ENCODE measurements at regions not wholly inside any gene's neighbourhood (a gene's known extent, or its start where the extent isn't known, plus 50 kb on each side); places are given as distances from the start of the nearest gene placed in this dataset.
"Not testable (repeated sequence)": the region's sequence is repeated elsewhere in the genome, so short reads cannot be mapped to it uniquely, and the experiment has no call there.

- in situ Hi-C loops (cut with MboI; ENCODE audit: low sequenced_read_pairs), result no loop called here
Measured at GRCh38 chr11:60592601-60593000, 77.4 kb downstream of the MS4A13 start.

GRCh38 chr11:60594998-60595642 lies 79.9 kb downstream of the MS4A13 start:
- H3K9me3 ChIP-seq, result no peaks in the 10 kb centered on the region
- no peaks in the 10 kb centered on the region for H3K36me3 ChIP-seq (replicated peaks)
- no peak for DNase-seq (ENCODE audit: low spot score in 2 of 2)
- no peaks in the 10 kb centered on the region for H3K27me3 ChIP-seq (ENCODE audit: low read depth)
- H3K4me1 ChIP-seq, result no peaks in the 10 kb centered on the region
- H3K4me3 ChIP-seq, result no peak overlapping the region
- in situ Hi-C loops (cut with MboI; ENCODE audit: low sequenced_read_pairs), result no loop called here

More at GRCh38 chr11:60592601-60593000, 77.4 kb downstream of the MS4A13 start:
- no peaks in the 10 kb centered on the region for H3K9me3 ChIP-seq
- DNase-seq (ENCODE audit: low spot score in 2 of 2), result no peak
- H3K27me3 ChIP-seq (ENCODE audit: low read depth), result no peaks in the 10 kb centered on the region
- no peaks in the 10 kb centered on the region for H3K4me1 ChIP-seq
- H3K36me3 ChIP-seq (replicated peaks), result no peaks in the 10 kb centered on the region
- no peak overlapping the region for H3K4me3 ChIP-seq

GRCh38 chr11:60607483-60607882 lies 91.9 kb upstream of the MS4A8 start:
- Histone ChIP-seq H3K4me1 (no peaks in the 10 kb centered on the region), H3K4me3 (no peak overlapping the region), H3K36me3 (replicated peaks) (no peaks in the 10 kb centered on the region), H3K9me3 (no peaks in the 10 kb centered on the region), H3K27me3 (ENCODE audit: low read depth) (no peaks in the 10 kb centered on the region)
- no peak for DNase-seq (ENCODE audit: low spot score in 2 of 2)
- in situ Hi-C loops (cut with MboI; ENCODE audit: low sequenced_read_pairs), result no loop called here

GRCh38 chr11:60609632-60610031 lies 89.8 kb upstream of the MS4A8 start:
- DNase-seq (ENCODE audit: low spot score in 2 of 2), result no peak
- no peak overlapping the region for H3K4me3 ChIP-seq
- in situ Hi-C loops (cut with MboI; ENCODE audit: low sequenced_read_pairs), result loop anchor here (10.0 kb wide), 1 partner anchor 245 kb away; no protein-coding TSS in a partner anchor
- no peaks in the 10 kb centered on the region for H3K36me3 ChIP-seq (replicated peaks)
- no peaks in the 10 kb centered on the region for H3K4me1 ChIP-seq
- no peaks in the 10 kb centered on the region for H3K9me3 ChIP-seq
- no peaks in the 10 kb centered on the region for H3K27me3 ChIP-seq (ENCODE audit: low read depth)

GRCh38 chr11:60610702-60611101 lies 88.7 kb upstream of the MS4A8 start:
- Histone ChIP-seq H3K4me3 (no peak overlapping the region), H3K4me1 (no peaks in the 10 kb centered on the region), H3K9me3 (no peaks in the 10 kb centered on the region), H3K27me3 (ENCODE audit: low read depth) (no peaks in the 10 kb centered on the region), H3K36me3 (replicated peaks) (no peaks in the 10 kb centered on the region)
- no peak for DNase-seq (ENCODE audit: low spot score in 2 of 2)
- in situ Hi-C loops (cut with MboI; ENCODE audit: low sequenced_read_pairs), result loop anchor here (10.0 kb wide), 1 partner anchor 246 kb away; no protein-coding TSS in a partner anchor

GRCh38 chr11:60615497-60615896 lies 83.9 kb upstream of the MS4A8 start:
- DNase-seq (ENCODE audit: low spot score in 2 of 2), result no peak
- no peaks in the 10 kb centered on the region for H3K9me3 ChIP-seq
- no peak overlapping the region for H3K4me3 ChIP-seq
- H3K4me1 ChIP-seq, result no peaks in the 10 kb centered on the region
- in situ Hi-C loops (cut with MboI; ENCODE audit: low sequenced_read_pairs), result loop anchor here (5.0 to 10.0 kb wide), 2 partner anchors 251 to 353 kb away; no protein-coding TSS in a partner anchor
- H3K36me3 ChIP-seq (replicated peaks), result no peaks in the 10 kb centered on the region
- no peaks in the 10 kb centered on the region for H3K27me3 ChIP-seq (ENCODE audit: low read depth)

GRCh38 chr11:60621940-60622339 lies 77.5 kb upstream of the MS4A8 start:
- H3K4me3 ChIP-seq; H3K9me3 ChIP-seq; H3K36me3 ChIP-seq (replicated peaks); H3K27me3 ChIP-seq (ENCODE audit: low read depth); DNase-seq (ENCODE audit: low spot score in 2 of 2); H3K4me1 ChIP-seq; in situ Hi-C loops (cut with MboI; ENCODE audit: low sequenced_read_pairs): not testable (repeated sequence)

GRCh38 chr11:60622776-60623175 lies 76.6 kb upstream of the MS4A8 start:
- H3K9me3 ChIP-seq; H3K4me1 ChIP-seq; H3K4me3 ChIP-seq; H3K27me3 ChIP-seq (ENCODE audit: low read depth); in situ Hi-C loops (cut with MboI; ENCODE audit: low sequenced_read_pairs); H3K36me3 ChIP-seq (replicated peaks); DNase-seq (ENCODE audit: low spot score in 2 of 2): not testable (repeated sequence)

GRCh38 chr11:60625262-60625661 lies 74.2 kb upstream of the MS4A8 start:
- no peaks in the 10 kb centered on the region for H3K4me1 ChIP-seq
- no peak overlapping the region for H3K4me3 ChIP-seq
- H3K27me3 ChIP-seq (ENCODE audit: low read depth), result no peaks in the 10 kb centered on the region; the same call in 1 of the 2 replicates
- in situ Hi-C loops (cut with MboI; ENCODE audit: low sequenced_read_pairs), result no loop called here
- H3K36me3 ChIP-seq (replicated peaks), result no peaks in the 10 kb centered on the region; the same call in 1 of the 2 replicates
- 0 out of 2 replicates have a peak, but pooled peaks cover 2% of the 10 kb centered on the region for H3K9me3 ChIP-seq
- DNase-seq (ENCODE audit: low spot score in 2 of 2), result peak; percentile 13 to 52

- Histone ChIP-seq H3K36me3 (replicated peaks) (no peaks in the 10 kb centered on the region; the same call in 1 of the 2 replicates), H3K4me3 (no peak overlapping the region), H3K9me3 (no peaks in the 10 kb centered on the region), H3K4me1 (no peaks in the 10 kb centered on the region), H3K27me3 (ENCODE audit: low read depth) (no peaks in the 10 kb centered on the region; the same call in 1 of the 2 replicates)
- no peak for DNase-seq (ENCODE audit: low spot score in 2 of 2)
- in situ Hi-C loops (cut with MboI; ENCODE audit: low sequenced_read_pairs), result no loop called here
Measured at GRCh38 chr11:60629399-60629798, 70.0 kb upstream of the MS4A8 start.

- Histone ChIP-seq H3K4me1 (no peaks in the 10 kb centered on the region), H3K9me3 (peaks cover 2% of the 10 kb centered on the region; the same call in 1 of the 2 replicates), H3K4me3 (no peak overlapping the region), H3K27me3 (ENCODE audit: low read depth) (no peaks in the 10 kb centered on the region; the same call in 1 of the 2 replicates), H3K36me3 (replicated peaks) (no peaks in the 10 kb centered on the region; the same call in 1 of the 2 replicates)
- DNase-seq (ENCODE audit: low spot score in 2 of 2), result no peak
- in situ Hi-C loops (cut with MboI; ENCODE audit: low sequenced_read_pairs), result no loop called here
Measured at GRCh38 chr11:60631944-60632343, 67.5 kb upstream of the MS4A8 start.

GRCh38 chr11:60633645-60634044 lies 65.8 kb upstream of the MS4A8 start:
- DNase-seq (ENCODE audit: low spot score in 2 of 2), result no peak
- H3K27me3 ChIP-seq (ENCODE audit: low read depth), result no peaks in the 10 kb centered on the region
- H3K4me1 ChIP-seq, result no peaks in the 10 kb centered on the region
- H3K9me3 ChIP-seq, result peaks cover 2% of the 10 kb centered on the region; the same call in 1 of the 2 replicates
- no peaks in the 10 kb centered on the region for H3K36me3 ChIP-seq (replicated peaks)
- in situ Hi-C loops (cut with MboI; ENCODE audit: low sequenced_read_pairs), result no loop called here
- H3K4me3 ChIP-seq, result no peak overlapping the region

- DNase-seq (ENCODE audit: low spot score in 2 of 2), result peak in 1 of 2 experiments; percentile 32
- in situ Hi-C loops (cut with MboI; ENCODE audit: low sequenced_read_pairs), result no loop called here
- H3K4me3 ChIP-seq, result no peak overlapping the region
Measured at GRCh38 chr11:60634126-60634525, 65.3 kb upstream of the MS4A8 start.

GRCh38 chr11:60641940-60642339 lies 57.5 kb upstream of the MS4A8 start:
- no peak for DNase-seq (ENCODE audit: low spot score in 2 of 2)
- Histone ChIP-seq H3K4me3 (no peak overlapping the region), H3K27me3 (ENCODE audit: low read depth) (no peaks in the 10 kb centered on the region), H3K4me1 (no peaks in the 10 kb centered on the region), H3K36me3 (replicated peaks) (no peaks in the 10 kb centered on the region), H3K9me3 (no peaks in the 10 kb centered on the region)
- in situ Hi-C loops (cut with MboI; ENCODE audit: low sequenced_read_pairs), result no loop called here

More at GRCh38 chr11:60634126-60634525, 65.3 kb upstream of the MS4A8 start:
- Histone ChIP-seq H3K4me1 (no peaks in the 10 kb centered on the region), H3K9me3 (peaks cover 2% of the 10 kb centered on the region; the same call in 1 of the 2 replicates), H3K27me3 (ENCODE audit: low read depth) (no peaks in the 10 kb centered on the region), H3K36me3 (replicated peaks) (no peaks in the 10 kb centered on the region)
